C1 segment of cervical spinal cord (tissue), 14 donors: ENCODE measurements at regions not wholly inside any gene's neighbourhood (a gene's known extent, or its start where the extent isn't known, plus 50 kb on each side); places are given as distances from the start of the nearest gene placed in this dataset.
"Not testable (repeated sequence)": the region's sequence is repeated elsewhere in the genome, so short reads cannot be mapped to it uniquely, and the experiment has no call there.

ENCODE experiments used
- DNase-seq, 14 donors: peaks; one replicate each; lab custom pipeline; 2025; lab: John Stamatoyannopoulos, UW

- no peak for DNase-seq
Measured at GRCh38 chr5:39711821-39712220, 287.0 kb upstream of the DAB2 start.

GRCh38 chr5:39709032-39709431 lies 284.3 kb upstream of the DAB2 start:
- DNase-seq, result no peak

GRCh38 chr5:39702928-39703327 lies 278.1 kb upstream of the DAB2 start:
- DNase-seq, result no peak

GRCh38 chr5:39700523-39700922 lies 275.7 kb upstream of the DAB2 start:
- DNase-seq, result no peak

GRCh38 chr5:39698838-39699560 lies 274.2 kb upstream of the DAB2 start:
- DNase-seq, result no peak

GRCh38 chr5:39697881-39698280 lies 273.1 kb upstream of the DAB2 start:
- no peak for DNase-seq

- DNase-seq, result no peak
Measured at GRCh38 chr5:39696672-39697398, 272.1 kb upstream of the DAB2 start.

GRCh38 chr5:39691993-39692392 lies 267.2 kb upstream of the DAB2 start:
- DNase-seq, result no peak

GRCh38 chr5:39691136-39691535 lies 266.4 kb upstream of the DAB2 start:
- no peak for DNase-seq

- no peak for DNase-seq
Measured at GRCh38 chr5:39689919-39690318, 265.1 kb upstream of the DAB2 start.

- not testable (repeated sequence) for DNase-seq
Measured at GRCh38 chr5:39687924-39688323, 263.1 kb upstream of the DAB2 start.

- DNase-seq, result no peak
Measured at GRCh38 chr5:39680213-39680612, 255.4 kb upstream of the DAB2 start.

- DNase-seq, result no peak
Measured at GRCh38 chr5:39678534-39678933, 253.8 kb upstream of the DAB2 start.

GRCh38 chr5:39675676-39676075 lies 250.9 kb upstream of the DAB2 start:
- no peak for DNase-seq

- no peak for DNase-seq
Measured at GRCh38 chr5:39674209-39675082, 249.7 kb upstream of the DAB2 start.

- DNase-seq, result no peak
Measured at GRCh38 chr5:39671561-39671961, 246.8 kb upstream of the DAB2 start.

GRCh38 chr5:39670955-39671354 lies 246.2 kb upstream of the DAB2 start:
- DNase-seq, result no peak

GRCh38 chr5:39670391-39670790 lies 245.6 kb upstream of the DAB2 start:
- no peak for DNase-seq

GRCh38 chr5:39668980-39669379 lies 244.2 kb upstream of the DAB2 start:
- no peak for DNase-seq

- DNase-seq, result no peak
Measured at GRCh38 chr5:39665328-39665727, 240.5 kb upstream of the DAB2 start.

GRCh38 chr5:39662945-39663344 lies 238.2 kb upstream of the DAB2 start:
- DNase-seq, result no peak

- no peak for DNase-seq
Measured at GRCh38 chr5:39661026-39661779, 236.4 kb upstream of the DAB2 start.
